GM23338 (cell line): ENCODE measurements at regions not wholly inside any gene's neighbourhood (a gene's known extent, or its start where the extent isn't known, plus 50 kb on each side); places are given as distances from the start of the nearest gene placed in this dataset.
"Not testable (repeated sequence)": the region's sequence is repeated elsewhere in the genome, so short reads cannot be mapped to it uniquely, and the experiment has no call there.

Source experiments
- ATAC-seq: fragments of 200-7000 bp; cut with Tn5 transposase; 3 replicates; pipeline ENCODE4 v1.9.1; 2020
- DNase-seq: peaks from one replicate; pipeline ENCODE4 v3.0.0-alpha.2; 2015; ENCODE audit warnings: low spot score
- H2AFZ ChIP-seq: fragments of 200-600 bp; sonication (generic); 2 replicates; pipeline ENCODE4 v1.8.0; 2016; ENCODE audit warnings: antibody characterized with exemption, mild to moderate bottlenecking, moderate library complexity
- H3F3A ChIP-seq: fragments of 200-600 bp; sonication (generic); replicated peaks from 2 replicates; pipeline ENCODE4 v1.8.0; 2017; ENCODE audit warnings: antibody characterized with exemption, mixed run types, low read depth
- H3K27ac ChIP-seq: fragments of 200-600 bp; sonication (generic); 2 replicates; pipeline ENCODE4 v1.6.1; 2016; ENCODE audit warnings: low read depth
- H3K27me3 ChIP-seq: fragments of 200-600 bp; sonication (generic); 2 replicates; pipeline ENCODE4 v1.8.0; 2016; ENCODE audit warnings: mild to moderate bottlenecking, mixed run types, moderate library complexity; ENCODE audit not compliant: insufficient read depth
- H3K36me3 ChIP-seq: fragments of 200-600 bp; sonication (generic); 2 replicates; pipeline ENCODE4 v1.8.0; 2016; ENCODE audit warnings: mild to moderate bottlenecking; ENCODE audit not compliant: insufficient read depth
- H3K4me1 ChIP-seq: fragments of 200-600 bp; sonication (generic); 2 replicates; pipeline ENCODE4 v1.8.0; 2016; ENCODE audit warnings: mild to moderate bottlenecking, moderate library complexity; ENCODE audit not compliant: insufficient read depth
- H3K4me2 ChIP-seq: fragments of 200-600 bp; sonication (generic); 2 replicates; pipeline ENCODE4 v1.7.1; 2017; ENCODE audit warnings: mixed run types
- H3K4me3 ChIP-seq: fragments of 200-600 bp; sonication (generic); 2 replicates; pipeline ENCODE4 v1.6.1; 2016; ENCODE audit warnings: mixed run types
- H3K79me2 ChIP-seq: fragments of 200-600 bp; sonication (generic); replicated peaks from 2 replicates; pipeline ENCODE4 v1.8.0; 2017; ENCODE audit warnings: mild to moderate bottlenecking; ENCODE audit not compliant: insufficient read depth
- H3K9me2 ChIP-seq: fragments of 200-600 bp; sonication (generic); 2 replicates; pipeline ENCODE4 v1.8.0; 2017; ENCODE audit not compliant: insufficient read depth
- H4K20me1 ChIP-seq: fragments of 200-600 bp; sonication (generic); replicated peaks from 2 replicates; pipeline ENCODE4 v1.8.0; 2017; ENCODE audit warnings: mild to moderate bottlenecking; ENCODE audit not compliant: insufficient read depth
- H3K27ac Mint-ChIP-seq: 2 replicates; pipeline ENCODE4 v1.8.0; 2020; ENCODE audit warnings: inconsistent platforms, mild to moderate bottlenecking, moderate library complexity, mixed read lengths
- H3K27me3 Mint-ChIP-seq: 3 replicates; pipeline ENCODE4 v1.8.0; 2022; ENCODE audit warnings: low read depth, mild to moderate bottlenecking, moderate library complexity, mixed read lengths, inconsistent platforms; ENCODE audit not compliant: insufficient read depth, poor library complexity
- H3K36me3 Mint-ChIP-seq: 3 replicates; pipeline ENCODE4 v1.8.0; 2021; ENCODE audit warnings: low read depth, mild to moderate bottlenecking, inconsistent platforms, moderate library complexity, mixed read lengths
- H3K4me1 Mint-ChIP-seq: 3 replicates; pipeline ENCODE4 v1.8.0; 2020; ENCODE audit warnings: mild to moderate bottlenecking, inconsistent platforms, mixed read lengths
- H3K4me3 Mint-ChIP-seq: 3 replicates; pipeline ENCODE4 v1.8.0; 2021; ENCODE audit warnings: moderate library complexity, mild to moderate bottlenecking, inconsistent platforms, mixed read lengths
- H3K9me3 Mint-ChIP-seq: 3 replicates; pipeline ENCODE4 v1.8.0; 2020; ENCODE audit warnings: moderate library complexity, mild to moderate bottlenecking, inconsistent platforms, mixed read lengths
- CREB1 ChIP-seq: fragments of 250-450 bp; sonication (Bioruptor Pico); IDR thresholded peaks from 2 replicates; pipeline ENCODE4 v1.5.0; 2020; ENCODE audit warnings: low read depth, mild to moderate bottlenecking, moderate library complexity
- CTCF ChIP-seq, 2 experiments: fragments of 200-600 bp in 1 of 2; sonication (generic) in 1 of 2; conservative IDR thresholded peaks; 2 replicates each; pipeline versions ENCODE4 v1.5.1 to v1.6.1; 2016 to 2017; ENCODE audit warnings: antibody characterized with exemption in 2 of 2, low read depth in 2 of 2, mild to moderate bottlenecking in 2 of 2, moderate library complexity in 1 of 2
- ETS1 ChIP-seq: IDR thresholded peaks from 2 replicates; pipeline ENCODE4 v1.6.1; 2016; ENCODE audit warnings: antibody characterized with exemption
- EZH2 ChIP-seq: fragments of 200-600 bp; sonication (generic); IDR thresholded peaks from one replicate; pipeline ENCODE4 v1.8.0; 2017; ENCODE audit warnings: antibody characterized with exemption, mild to moderate bottlenecking, low read depth; ENCODE audit not compliant: unreplicated experiment
- EZH2phosphoT487 ChIP-seq: fragments of 200-600 bp; sonication (generic); IDR thresholded peaks from one replicate; pipeline ENCODE4 v1.8.1; 2018; ENCODE audit warnings: antibody characterized with exemption; ENCODE audit not compliant: unreplicated experiment
- JUNB ChIP-seq: IDR thresholded peaks from one replicate; pipeline ENCODE4 v1.6.1; 2016; ENCODE audit warnings: antibody characterized with exemption; ENCODE audit not compliant: unreplicated experiment
- NANOG ChIP-seq: IDR thresholded peaks from 2 replicates; pipeline ENCODE4 v1.6.1; 2016; ENCODE audit warnings: antibody characterized with exemption, borderline replicate concordance
- POLR2AphosphoS5 ChIP-seq: IDR thresholded peaks from 2 replicates; pipeline ENCODE4 v1.6.1; 2016; ENCODE audit warnings: antibody characterized with exemption, low read depth
- REST ChIP-seq: IDR thresholded peaks from one replicate; pipeline ENCODE4 v1.6.1; 2018; ENCODE audit warnings: antibody characterized with exemption; ENCODE audit not compliant: unreplicated experiment
- STAT1 ChIP-seq: IDR thresholded peaks from one replicate; pipeline ENCODE4 v1.6.1; 2016; ENCODE audit warnings: antibody characterized with exemption; ENCODE audit not compliant: unreplicated experiment
- ZNF114 ChIP-seq: fragments of 250-450 bp; sonication (Bioruptor Pico); IDR thresholded peaks from 2 replicates; pipeline ENCODE4 v1.5.0; 2020; ENCODE audit warnings: mild to moderate bottlenecking, moderate library complexity
- ZNF331 ChIP-seq: fragments of 250-450 bp; sonication (Bioruptor Pico); IDR thresholded peaks from 2 replicates; pipeline ENCODE4 v1.5.0; 2020; ENCODE audit warnings: low read depth, mild to moderate bottlenecking, moderate library complexity

- TF ChIP-seq ETS1, result no peak
- TF ChIP-seq CREB1 (CRISPR knock-in tag), result no peak
- no peak for TF ChIP-seq CTCF (conservative IDR thresholded peaks at IDR 0.05; ENCODE audit: low read depth in 2 of 2)
- TF ChIP-seq EZH2, result no peak
- no peak for TF ChIP-seq JUNB
- TF ChIP-seq STAT1, result no peak
- TF ChIP-seq ZNF114 (CRISPR knock-in tag), result no peak
- no peak for TF ChIP-seq REST
- TF ChIP-seq EZH2phosphoT487, result no peak
- TF ChIP-seq ZNF331 (CRISPR knock-in tag), result no peak
- no peak for TF ChIP-seq POLR2AphosphoS5
- no peak for TF ChIP-seq NANOG
These were observed 159.7 kb upstream of the POU1F1 start (continued) for GRCh38 chr3:87435926-87436620.

GRCh38 chr3:87433445-87433844, 157.1 kb upstream of the POU1F1 start:
- H3K9me3 Mint-ChIP-seq, H3K36me3 Mint-ChIP-seq, H4K20me1 ChIP-seq, H3K79me2 ChIP-seq, H3K4me1 Mint-ChIP-seq, DNase-seq, H3K9me2 ChIP-seq, H2AFZ ChIP-seq, H3K27ac Mint-ChIP-seq, H3K36me3 ChIP-seq, H3K27me3 ChIP-seq, H3K27me3 Mint-ChIP-seq, H3K4me2 ChIP-seq, H3K4me1 ChIP-seq, H3K4me3 ChIP-seq, H3F3A ChIP-seq, ATAC-seq, H3K4me3 Mint-ChIP-seq, H3K27ac ChIP-seq: not testable (repeated sequence)
